ENCODE measurements at regions not wholly inside any gene's neighbourhood (a gene's known extent, or its start where the extent isn't known, plus 50 kb on each side); places are given as distances from the start of the nearest gene placed in this dataset.

- no peak overlapping the region for H3K4me3 ChIP-seq
- no peak overlapping the region for H3K27ac ChIP-seq
- DNase-seq (ENCODE audit: low read depth in 1 of 2, low spot score in 1 of 2) = no peak
- H3K4me1 ChIP-seq (ENCODE audit: low read depth) = peaks cover 22% of the 10 kb centered on the region
- no peaks in the 10 kb centered on the region for H3K36me3 ChIP-seq
- H3K9me3 ChIP-seq (ENCODE audit: low read depth) = no peaks in the 10 kb centered on the region
- H3K27me3 ChIP-seq = no peaks in the 10 kb centered on the region
- no peak for TF ChIP-seq CTCF (IDR thresholded peaks at IDR 0.05; ENCODE audit: low read depth, low read length)
Measured at GRCh38 chr3:177348974-177349373, 151.7 kb upstream of the TBL1XR1 start.

- DNase-seq (ENCODE audit: low read depth in 1 of 2, low spot score in 1 of 2) = no peak
- no peak for TF ChIP-seq CTCF (IDR thresholded peaks at IDR 0.05; ENCODE audit: low read depth, low read length)
- Histone ChIP-seq H3K4me3 (no peak overlapping the region), H3K4me1 (ENCODE audit: low read depth) (peaks cover 21% of the 10 kb centered on the region), H3K27me3 (no peaks in the 10 kb centered on the region), H3K36me3 (no peaks in the 10 kb centered on the region), H3K27ac (no peak overlapping the region), H3K9me3 (ENCODE audit: low read depth) (no peaks in the 10 kb centered on the region)
Measured at GRCh38 chr3:177349384-177349783, 152.1 kb upstream of the TBL1XR1 start.

GRCh38 chr3:177350121-177350520 is 152.8 kb upstream of the TBL1XR1 start:
- H3K9me3 ChIP-seq (ENCODE audit: low read depth) = no peaks in the 10 kb centered on the region
- no peaks in the 10 kb centered on the region for H3K27me3 ChIP-seq
- peaks cover 14% of the 10 kb centered on the region for H3K4me1 ChIP-seq (ENCODE audit: low read depth)
- peak in 1 of 2 donors; percentile 65 for DNase-seq (ENCODE audit: low read depth in 1 of 2, low spot score in 1 of 2)
- no peak overlapping the region for H3K4me3 ChIP-seq
- H3K36me3 ChIP-seq = no peaks in the 10 kb centered on the region
- no peak for TF ChIP-seq CTCF (IDR thresholded peaks at IDR 0.05; ENCODE audit: low read depth, low read length)
- no peak overlapping the region for H3K27ac ChIP-seq

- Histone ChIP-seq H3K4me3 (no peak overlapping the region), H3K36me3 (no peaks in the 10 kb centered on the region), H3K27me3 (no peaks in the 10 kb centered on the region), H3K9me3 (ENCODE audit: low read depth) (no peaks in the 10 kb centered on the region), H3K27ac (no peak overlapping the region), H3K4me1 (ENCODE audit: low read depth) (peaks cover 3% of the 10 kb centered on the region)
- DNase-seq (ENCODE audit: low read depth in 1 of 2, low spot score in 1 of 2) = no peak
- TF ChIP-seq CTCF (IDR thresholded peaks at IDR 0.05; ENCODE audit: low read depth, low read length) = no peak
Measured at GRCh38 chr3:177351206-177351605, 153.9 kb upstream of the TBL1XR1 start.

GRCh38 chr3:177351757-177352158 is 154.5 kb upstream of the TBL1XR1 start:
- Histone ChIP-seq H3K4me1 (ENCODE audit: low read depth) (no peaks in the 10 kb centered on the region), H3K27me3 (no peaks in the 10 kb centered on the region), H3K36me3 (no peaks in the 10 kb centered on the region), H3K4me3 (no peak overlapping the region), H3K27ac (peak overlapping the region; percentile 9), H3K9me3 (ENCODE audit: low read depth) (no peaks in the 10 kb centered on the region)
- TF ChIP-seq CTCF (IDR thresholded peaks at IDR 0.05; ENCODE audit: low read depth, low read length) = no peak
- DNase-seq (ENCODE audit: low read depth in 1 of 2, low spot score in 1 of 2) = no peak

GRCh38 chr3:177352424-177352823 is 155.1 kb upstream of the TBL1XR1 start:
- H3K4me1 ChIP-seq (ENCODE audit: low read depth) = peaks cover 6% of the 10 kb centered on the region
- no peaks in the 10 kb centered on the region for H3K9me3 ChIP-seq (ENCODE audit: low read depth)
- no peak overlapping the region for H3K4me3 ChIP-seq
- no peak overlapping the region for H3K27ac ChIP-seq
- no peak for TF ChIP-seq CTCF (IDR thresholded peaks at IDR 0.05; ENCODE audit: low read depth, low read length)
- no peaks in the 10 kb centered on the region for H3K36me3 ChIP-seq
- H3K27me3 ChIP-seq = no peaks in the 10 kb centered on the region
- no peak for DNase-seq (ENCODE audit: low read depth in 1 of 2, low spot score in 1 of 2)
